ENCODE measurements at regions not wholly inside any gene's neighbourhood (a gene's known extent, or its start where the extent isn't known, plus 50 kb on each side); places are given as distances from the start of the nearest gene placed in this dataset.

DNA sequence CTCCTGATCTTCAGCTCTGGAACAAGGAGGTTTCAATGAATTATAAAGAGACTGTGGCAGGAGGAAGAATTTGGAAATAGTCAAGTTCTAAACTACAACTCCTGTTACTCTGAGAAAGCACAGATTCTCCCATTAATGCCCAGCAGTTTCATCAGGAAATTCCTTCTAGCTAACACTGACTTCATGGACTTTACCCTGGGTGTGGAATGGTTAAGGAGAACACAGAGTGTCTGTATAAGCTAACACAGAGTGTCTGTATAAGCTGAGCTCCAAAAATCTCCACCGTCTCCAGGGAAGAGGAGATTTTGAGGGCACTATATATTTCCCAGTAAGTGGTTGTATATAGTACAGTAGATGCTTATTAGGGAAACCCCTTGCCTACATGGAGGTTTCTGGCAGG lies 675.5 kb downstream of the XPNPEP1 start:
- Histone ChIP-seq H3K9me2 (ENCODE audit: insufficient read depth) (no peaks in the 10 kb centered on the region), H3K9me3 (ENCODE audit: insufficient read depth, low read depth) (no peaks in the 10 kb centered on the region), H4K20me1 (ENCODE audit: insufficient read depth) (no peaks in the 10 kb centered on the region), H3K4me2 (no peak overlapping the region), H3K27ac (no peak overlapping the region), H3K27me3 (ENCODE audit: insufficient read depth, low read depth) (no peaks in the 10 kb centered on the region), H3K4me3 (no peak overlapping the region), H2AFZ (no peak overlapping the region), H3F3A (ENCODE audit: insufficient read depth, low read depth) (no peaks in the 10 kb centered on the region), H3K36me3 (ENCODE audit: low read depth) (no peaks in the 10 kb centered on the region), H3K4me1 (replicated peaks; ENCODE audit: insufficient read depth) (no peaks in the 10 kb centered on the region), H3K79me2 (ENCODE audit: low read depth) (no peaks in the 10 kb centered on the region)
- ChIA-PET POLR2A (ENCODE audit: unreplicated experiment) (no interaction called here), CTCF (no interaction called here)
- TF ChIP-seq, protein P1, sequence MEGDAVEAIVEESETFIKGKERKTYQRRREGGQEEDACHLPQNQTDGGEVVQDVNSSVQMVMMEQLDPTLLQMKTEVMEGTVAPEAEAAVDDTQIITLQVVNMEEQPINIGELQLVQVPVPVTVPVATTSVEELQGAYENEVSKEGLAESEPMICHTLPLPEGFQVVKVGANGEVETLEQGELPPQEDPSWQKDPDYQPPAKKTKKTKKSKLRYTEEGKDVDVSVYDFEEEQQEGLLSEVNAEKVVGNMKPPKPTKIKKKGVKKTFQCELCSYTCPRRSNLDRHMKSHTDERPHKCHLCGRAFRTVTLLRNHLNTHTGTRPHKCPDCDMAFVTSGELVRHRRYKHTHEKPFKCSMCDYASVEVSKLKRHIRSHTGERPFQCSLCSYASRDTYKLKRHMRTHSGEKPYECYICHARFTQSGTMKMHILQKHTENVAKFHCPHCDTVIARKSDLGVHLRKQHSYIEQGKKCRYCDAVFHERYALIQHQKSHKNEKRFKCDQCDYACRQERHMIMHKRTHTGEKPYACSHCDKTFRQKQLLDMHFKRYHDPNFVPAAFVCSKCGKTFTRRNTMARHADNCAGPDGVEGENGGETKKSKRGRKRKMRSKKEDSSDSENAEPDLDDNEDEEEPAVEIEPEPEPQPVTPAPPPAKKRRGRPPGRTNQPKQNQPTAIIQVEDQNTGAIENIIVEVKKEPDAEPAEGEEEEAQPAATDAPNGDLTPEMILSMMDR (conservative IDR thresholded peaks at IDR 0.05), result no peak
- TF ChIP-seq EZH2 (IDR thresholded peaks at IDR 0.05; ENCODE audit: low read depth), result no peak
- BruUV-seq (replicated peaks), result no TSS peak
- intact Hi-C loops (cut with micrococcal nuclease; ENCODE audit: unreplicated experiment), result no loop called here
- no peak for DNase-seq

DNA sequence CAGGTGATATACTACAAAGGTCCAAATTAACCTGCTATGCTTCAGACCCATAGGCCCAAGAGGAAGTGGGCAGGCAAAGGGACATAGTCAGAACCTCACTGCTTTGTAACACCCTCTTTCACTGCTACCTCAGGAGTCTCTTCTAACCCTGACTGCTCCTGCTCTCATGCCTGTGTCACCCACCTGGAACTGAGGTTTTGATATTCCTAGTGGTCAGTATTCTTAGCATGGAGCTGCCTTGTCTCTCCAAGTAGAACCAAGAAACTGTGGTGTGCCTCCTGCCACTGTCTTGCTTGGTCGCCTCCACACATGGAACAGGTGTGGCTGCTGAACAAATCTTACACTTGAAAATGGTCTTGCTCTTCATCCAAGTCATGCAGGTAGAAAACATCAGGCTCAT lies 677.5 kb downstream of the XPNPEP1 start:
- no peak for TF ChIP-seq EZH2 (IDR thresholded peaks at IDR 0.05; ENCODE audit: low read depth)
- TF ChIP-seq, protein P1 (conservative IDR thresholded peaks at IDR 0.05), result no peak
- H2AFZ ChIP-seq, result no peak overlapping the region
- no TSS peak for BruUV-seq (replicated peaks)

DNA sequence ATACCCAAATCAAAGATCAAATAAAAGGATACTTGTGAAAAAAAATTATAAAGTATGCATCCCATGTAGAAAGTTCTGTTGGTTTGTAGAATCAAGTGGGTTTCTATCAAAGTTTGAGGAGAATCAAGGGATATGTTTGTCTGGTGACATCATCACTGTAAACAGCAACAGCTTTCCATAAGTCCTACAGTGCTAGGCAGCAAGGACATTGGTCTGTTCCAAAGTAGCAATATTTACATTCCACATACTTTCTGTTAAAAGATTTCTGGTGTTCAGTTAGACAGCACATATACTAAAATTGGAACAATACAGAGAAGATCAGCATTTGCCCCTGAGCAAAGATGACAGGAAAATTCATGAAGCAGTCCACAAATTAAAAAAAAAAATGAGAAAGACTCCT lies 683.9 kb downstream of the XPNPEP1 start:
- POLR2A ChIA-PET (ENCODE audit: unreplicated experiment), result no interaction called here

More for the DNA sequence above, 677.5 kb downstream of the XPNPEP1 start:
- Histone ChIP-seq H3K4me3 (no peak overlapping the region), H3K4me2 (no peak overlapping the region), H3K9me3 (ENCODE audit: insufficient read depth, low read depth) (no peaks in the 10 kb centered on the region), H4K20me1 (ENCODE audit: insufficient read depth) (no peaks in the 10 kb centered on the region), H3K27ac (no peak overlapping the region), H3K27me3 (ENCODE audit: insufficient read depth, low read depth) (no peaks in the 10 kb centered on the region), H3F3A (ENCODE audit: insufficient read depth, low read depth) (no peaks in the 10 kb centered on the region), H3K79me2 (ENCODE audit: low read depth) (no peaks in the 10 kb centered on the region), H3K4me1 (replicated peaks; ENCODE audit: insufficient read depth) (no peaks in the 10 kb centered on the region), H3K9me2 (ENCODE audit: insufficient read depth) (no peaks in the 10 kb centered on the region), H3K36me3 (ENCODE audit: low read depth) (no peaks in the 10 kb centered on the region)
- ChIA-PET POLR2A (ENCODE audit: unreplicated experiment) (no interaction called here), CTCF (no interaction called here)
- DNase-seq, result no peak
- intact Hi-C loops (cut with micrococcal nuclease; ENCODE audit: unreplicated experiment), result no loop called here

More for the DNA sequence above, 683.9 kb downstream of the XPNPEP1 start:
- Histone ChIP-seq H3K4me3 (no peak overlapping the region), H3K9me3 (ENCODE audit: insufficient read depth, low read depth) (no peaks in the 10 kb centered on the region), H3K27ac (no peak overlapping the region), H3K4me2 (no peak overlapping the region), H3K79me2 (ENCODE audit: low read depth) (no peaks in the 10 kb centered on the region), H3K27me3 (ENCODE audit: insufficient read depth, low read depth) (no peaks in the 10 kb centered on the region), H3K9me2 (ENCODE audit: insufficient read depth) (no peaks in the 10 kb centered on the region), H2AFZ (no peak overlapping the region), H4K20me1 (ENCODE audit: insufficient read depth) (no peaks in the 10 kb centered on the region), H3F3A (ENCODE audit: insufficient read depth, low read depth) (no peaks in the 10 kb centered on the region), H3K36me3 (ENCODE audit: low read depth) (no peaks in the 10 kb centered on the region), H3K4me1 (replicated peaks; ENCODE audit: insufficient read depth) (no peaks in the 10 kb centered on the region)
- no TSS peak for BruUV-seq (replicated peaks)
- TF ChIP-seq, protein P1 (conservative IDR thresholded peaks at IDR 0.05), result no peak
- no peak for TF ChIP-seq EZH2 (IDR thresholded peaks at IDR 0.05; ENCODE audit: low read depth)
- intact Hi-C loops (cut with micrococcal nuclease; ENCODE audit: unreplicated experiment), result no loop called here
- DNase-seq, result no peak
- CTCF ChIA-PET, result no interaction called here

Data from PC-9 (cell line).